Kidney capillary endothelial cell (primary cell): ENCODE measurements at regions not wholly inside any gene's neighbourhood (a gene's known extent, or its start where the extent isn't known, plus 50 kb on each side); places are given as distances from the start of the nearest gene placed in this dataset.

Experiments
- DNase-seq: peaks from one replicate; pipeline ENCODE4 v3.0.0-alpha.2; 2018; ENCODE audit warnings: low spot score

GRCh38 chr5:79871364-79872120, 119.5 kb downstream of the MTX3 start:
- no peak for DNase-seq

GRCh38 chr5:79868163-79868670, 122.8 kb downstream of the MTX3 start:
- no peak for DNase-seq

GRCh38 chr5:79865579-79865978, 125.5 kb downstream of the MTX3 start:
- no peak for DNase-seq

GRCh38 chr5:79864364-79864763, 126.7 kb downstream of the MTX3 start:
- DNase-seq, result no peak

GRCh38 chr5:79859588-79859987, 131.5 kb downstream of the MTX3 start:
- DNase-seq, result no peak

GRCh38 chr5:79858410-79858723, 132.7 kb downstream of the MTX3 start:
- no peak for DNase-seq

- peak; percentile 56 for DNase-seq
Measured at GRCh38 chr5:79857714-79858409, 133.2 kb downstream of the MTX3 start.

GRCh38 chr5:79856456-79857055, 134.5 kb downstream of the MTX3 start:
- no peak for DNase-seq

GRCh38 chr5:79853676-79854418, 137.2 kb downstream of the MTX3 start:
- no peak for DNase-seq

GRCh38 chr5:79853028-79853427, 138.0 kb downstream of the MTX3 start:
- DNase-seq, result no peak

GRCh38 chr5:79851391-79851863, 139.6 kb downstream of the MTX3 start:
- DNase-seq, result no peak

GRCh38 chr5:79850941-79851340, 140.1 kb downstream of the MTX3 start:
- DNase-seq, result no peak

GRCh38 chr5:79850316-79850822, 140.7 kb downstream of the MTX3 start:
- no peak for DNase-seq

- DNase-seq, result no peak
Measured at GRCh38 chr5:79849486-79850315, 141.4 kb downstream of the MTX3 start.
